GM20000 (cell line): ENCODE measurements at regions not wholly inside any gene's neighbourhood (a gene's known extent, or its start where the extent isn't known, plus 50 kb on each side); places are given as distances from the start of the nearest gene placed in this dataset.

ENCODE experiments used
- DNase-seq: peaks from one replicate; pipeline ENCODE4 v3.0.0; 2012; ENCODE audit warnings: low spot score
- CTCF ChIP-seq: IDR thresholded peaks from 2 replicates; pipeline ENCODE4 v1.5.1; 2012; ENCODE audit warnings: mild to moderate bottlenecking, control low read depth; ENCODE audit errors: extremely low read depth, missing control alignments

DNA sequence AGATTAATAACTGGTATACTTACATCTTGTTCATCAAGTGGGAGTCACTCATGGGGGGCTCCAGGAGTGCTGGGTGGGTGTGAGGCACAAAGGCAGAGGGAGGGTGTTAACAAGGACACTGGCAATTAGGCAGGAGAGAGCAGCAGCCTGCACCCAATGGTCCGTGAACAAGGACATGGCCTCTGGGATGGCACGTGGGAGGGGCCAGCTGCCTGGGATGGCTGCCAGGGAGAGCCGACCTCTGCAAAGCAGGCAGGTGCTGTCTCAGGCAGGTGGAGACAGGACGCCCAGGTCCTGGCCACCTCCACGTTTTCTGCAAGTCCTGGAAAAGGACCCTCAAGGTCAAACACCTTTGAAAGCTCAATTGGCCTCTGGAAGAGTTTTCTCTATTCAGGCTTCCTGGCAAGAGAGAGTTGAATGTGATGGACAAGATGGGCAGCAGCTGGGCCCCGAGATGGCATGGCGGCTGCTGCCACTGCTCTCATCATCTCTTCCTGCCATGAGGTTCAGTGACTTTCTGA is 257.1 kb downstream of the BUD13 start:
- no peak for TF ChIP-seq CTCF
- DNase-seq = no peak

DNA sequence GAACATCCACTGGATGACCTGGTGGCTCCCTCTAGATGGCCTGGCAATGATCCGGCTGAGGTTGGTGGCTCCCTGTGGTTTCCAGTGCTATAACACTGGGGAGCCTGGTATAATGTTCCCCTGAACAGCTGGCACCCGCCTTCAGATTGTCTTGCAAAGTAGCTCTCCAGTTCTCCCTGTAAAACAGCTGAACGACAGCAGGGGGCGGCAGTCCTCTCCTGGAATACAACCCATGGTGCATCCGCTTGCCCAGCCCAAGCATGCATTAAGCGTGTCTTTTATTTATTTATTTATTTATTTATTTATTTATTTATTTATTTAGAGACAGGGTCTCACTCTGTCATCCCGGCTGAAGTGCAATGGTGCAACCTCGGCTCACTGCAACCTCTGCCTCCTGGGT is 258.9 kb downstream of the BUD13 start:
- TF ChIP-seq CTCF = peak; percentile 29
- peak; percentile 49 for DNase-seq

DNA sequence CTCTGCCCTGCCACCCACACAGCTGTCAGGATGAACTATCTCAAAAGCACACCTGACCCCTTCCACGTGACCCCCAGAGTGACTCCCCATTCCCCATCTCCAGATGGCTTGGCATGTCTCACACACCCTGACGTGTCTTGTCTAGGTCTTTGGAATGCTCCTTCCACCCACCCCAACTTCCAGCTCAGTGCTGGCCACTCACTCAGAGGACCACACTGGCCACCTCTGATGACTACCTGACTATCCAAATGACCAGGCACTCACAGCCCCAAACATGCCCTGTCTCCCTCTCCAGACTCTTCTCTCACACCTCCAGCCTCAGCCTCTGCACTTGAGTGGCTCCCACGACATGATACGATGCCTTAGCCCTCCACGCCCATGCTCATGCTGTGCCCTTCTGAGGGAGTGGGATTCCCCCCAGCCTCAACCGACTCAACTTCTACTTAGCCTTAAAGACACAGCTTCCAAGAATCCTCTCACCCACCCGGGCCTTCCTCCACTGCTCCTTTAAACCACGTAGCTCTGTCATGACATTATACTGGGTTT is 259.4 kb downstream of the BUD13 start:
- DNase-seq = no peak
- TF ChIP-seq CTCF = no peak

- DNase-seq = no peak
- TF ChIP-seq CTCF = no peak
Observed at GRCh38 chr11:116512841-116513240, 259.9 kb downstream of the BUD13 start.

DNA sequence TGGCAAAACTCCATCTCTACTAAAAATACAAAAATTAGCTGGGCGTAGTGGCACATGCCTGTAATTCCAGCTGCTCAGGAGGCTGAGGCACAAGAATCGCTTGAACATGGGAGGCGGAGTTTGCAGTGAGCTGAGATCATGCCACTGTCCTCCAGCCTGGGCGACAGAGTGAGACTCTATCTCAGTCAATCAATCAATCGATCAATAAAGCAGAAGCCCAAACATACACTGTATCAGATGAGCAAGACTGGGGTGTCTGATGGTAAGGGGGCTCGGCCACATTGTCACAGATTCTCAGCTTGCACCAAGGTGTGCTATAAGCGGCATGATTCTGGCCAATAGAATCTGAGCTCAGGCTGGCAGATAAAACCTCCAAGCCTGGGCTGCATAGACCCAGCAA is 261.1 kb downstream of the BUD13 start:
- no peak for DNase-seq
- TF ChIP-seq CTCF = no peak

- no peak for DNase-seq
- TF ChIP-seq CTCF = no peak
Observed at GRCh38 chr11:116510886-116511650, 261.7 kb downstream of the BUD13 start.

DNA sequence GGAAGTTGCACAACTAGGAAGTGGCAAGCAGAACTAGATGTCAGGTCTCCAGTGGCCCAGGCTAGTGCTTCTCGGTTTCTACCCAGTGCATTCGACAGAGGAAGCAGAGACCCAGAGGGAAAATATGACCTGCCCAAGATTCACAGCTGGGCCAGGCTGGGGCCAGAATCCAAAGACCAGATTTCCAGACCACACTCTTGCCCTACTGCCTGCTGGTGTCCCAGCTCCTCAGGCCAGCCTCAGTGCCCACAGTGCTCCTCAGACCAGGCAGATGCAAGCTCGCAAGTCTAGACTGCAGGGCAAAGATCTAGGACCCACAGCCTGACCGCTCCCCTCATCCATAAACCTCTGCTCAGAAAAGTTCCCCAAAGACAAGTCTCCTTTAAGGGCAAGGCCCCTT is 262.6 kb downstream of the BUD13 start:
- TF ChIP-seq CTCF = no peak
- no peak for DNase-seq
